ENCODE measurements at regions not wholly inside any gene's neighbourhood (a gene's known extent, or its start where the extent isn't known, plus 50 kb on each side); places are given as distances from the start of the nearest gene placed in this dataset.

DNA sequence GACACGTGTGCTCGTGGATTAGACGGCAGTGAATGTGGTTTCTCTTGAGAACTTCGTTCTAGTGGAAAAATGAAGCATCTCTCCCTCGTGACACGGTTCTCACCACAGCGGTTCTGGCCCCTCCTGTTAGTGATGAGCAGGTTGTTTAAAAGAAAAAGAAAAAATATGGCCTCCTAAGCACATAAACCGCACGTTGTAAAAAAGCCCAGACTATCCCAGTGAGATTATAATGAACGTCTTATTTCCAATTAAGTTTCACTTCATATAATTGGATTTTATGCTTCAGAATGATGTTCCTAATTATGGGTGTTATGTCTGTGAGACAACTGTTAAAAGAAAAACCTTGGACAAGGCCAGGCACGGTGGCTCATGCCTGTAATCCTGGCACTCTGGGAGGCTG is 74.5 kb upstream of the FRMD1 start:
- no peak for ATAC-seq
- no peak for TF ChIP-seq BACH2 (CRISPR knock-in tag; IDR thresholded peaks at IDR 0.05; ENCODE audit: borderline replicate concordance)
- TF ChIP-seq TCF4 (CRISPR knock-in tag; IDR thresholded peaks at IDR 0.05; ENCODE audit: borderline replicate concordance) = no peak
- TF ChIP-seq ZFP3 (CRISPR knock-in tag; IDR thresholded peaks at IDR 0.05) = no peak
- no peak for TF ChIP-seq TSHZ2 (CRISPR knock-in tag; IDR thresholded peaks at IDR 0.05)
- no peak for TF ChIP-seq CSDC2 (CRISPR knock-in tag; IDR thresholded peaks at IDR 0.05)
- TF ChIP-seq, protein P1, sequence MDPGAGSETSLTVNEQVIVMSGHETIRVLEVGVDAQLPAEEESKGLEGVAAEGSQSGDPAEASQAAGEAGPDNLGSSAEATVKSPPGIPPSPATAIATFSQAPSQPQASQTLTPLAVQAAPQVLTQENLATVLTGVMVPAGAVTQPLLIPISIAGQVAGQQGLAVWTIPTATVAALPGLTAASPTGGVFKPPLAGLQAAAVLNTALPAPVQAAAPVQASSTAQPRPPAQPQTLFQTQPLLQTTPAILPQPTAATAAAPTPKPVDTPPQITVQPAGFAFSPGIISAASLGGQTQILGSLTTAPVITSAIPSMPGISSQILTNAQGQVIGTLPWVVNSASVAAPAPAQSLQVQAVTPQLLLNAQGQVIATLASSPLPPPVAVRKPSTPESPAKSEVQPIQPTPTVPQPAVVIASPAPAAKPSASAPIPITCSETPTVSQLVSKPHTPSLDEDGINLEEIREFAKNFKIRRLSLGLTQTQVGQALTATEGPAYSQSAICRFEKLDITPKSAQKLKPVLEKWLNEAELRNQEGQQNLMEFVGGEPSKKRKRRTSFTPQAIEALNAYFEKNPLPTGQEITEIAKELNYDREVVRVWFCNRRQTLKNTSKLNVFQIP (CRISPR knock-in tag; IDR thresholded peaks at IDR 0.05; ENCODE audit: borderline replicate concordance, low read depth) = no peak
- no peak for TF ChIP-seq GLIS3 (CRISPR knock-in tag; IDR thresholded peaks at IDR 0.05)
- no peak for TF ChIP-seq TOX (CRISPR knock-in tag; IDR thresholded peaks at IDR 0.05; ENCODE audit: borderline replicate concordance)
- TF ChIP-seq ZFP30 (CRISPR knock-in tag; IDR thresholded peaks at IDR 0.05) = no peak
- no peak for TF ChIP-seq RARB (CRISPR knock-in tag; IDR thresholded peaks at IDR 0.05)
- no peak for TF ChIP-seq ISL1 (CRISPR knock-in tag; IDR thresholded peaks at IDR 0.05)
- no peak for TF ChIP-seq ESRRG (CRISPR knock-in tag; IDR thresholded peaks at IDR 0.05)
- TF ChIP-seq PATZ1 (CRISPR knock-in tag; IDR thresholded peaks at IDR 0.05; ENCODE audit: borderline replicate concordance) = no peak
- no peak for TF ChIP-seq PPARA (CRISPR knock-in tag; IDR thresholded peaks at IDR 0.05; ENCODE audit: borderline replicate concordance)
- TF ChIP-seq ZNF565 (CRISPR knock-in tag; conservative IDR thresholded peaks at IDR 0.05; ENCODE audit: low read depth) = no peak
- no peak for TF ChIP-seq CSRNP3 (CRISPR knock-in tag; IDR thresholded peaks at IDR 0.05)

GRCh38 chr6:168152980-168153379 is 74.0 kb upstream of the FRMD1 start:
- no peak for ATAC-seq
- TF ChIP-seq ZFP3 (CRISPR knock-in tag; IDR thresholded peaks at IDR 0.05) (no peak), TSHZ2 (CRISPR knock-in tag; IDR thresholded peaks at IDR 0.05) (no peak), RARB (CRISPR knock-in tag; IDR thresholded peaks at IDR 0.05) (no peak), BACH2 (CRISPR knock-in tag; IDR thresholded peaks at IDR 0.05; ENCODE audit: borderline replicate concordance) (no peak), CREB5 (CRISPR knock-in tag; IDR thresholded peaks at IDR 0.05; ENCODE audit: low read depth) (no peak), ARNTL (CRISPR knock-in tag; IDR thresholded peaks at IDR 0.05; ENCODE audit: borderline replicate concordance, low read depth) (no peak), ESRRG (CRISPR knock-in tag; IDR thresholded peaks at IDR 0.05) (no peak), GLIS3 (CRISPR knock-in tag; IDR thresholded peaks at IDR 0.05) (no peak), ZNF8 (CRISPR knock-in tag; IDR thresholded peaks at IDR 0.05) (no peak), CSRNP3 (CRISPR knock-in tag; IDR thresholded peaks at IDR 0.05) (no peak), TOX (CRISPR knock-in tag; IDR thresholded peaks at IDR 0.05; ENCODE audit: borderline replicate concordance) (no peak), OSR1 (CRISPR knock-in tag; IDR thresholded peaks at IDR 0.05) (no peak), ZNF70 (CRISPR knock-in tag; IDR thresholded peaks at IDR 0.05) (no peak), SNAI2 (CRISPR knock-in tag; IDR thresholded peaks at IDR 0.05) (no peak)
- TF ChIP-seq, protein P1 (CRISPR knock-in tag; IDR thresholded peaks at IDR 0.05; ENCODE audit: borderline replicate concordance, low read depth) = no peak

Data from SK-N-SH treated with all-trans-retinoic acid at 6 μM for 48 hours (cell line).